HepG2 (cell line): ENCODE measurements at regions not wholly inside any gene's neighbourhood (a gene's known extent, or its start where the extent isn't known, plus 50 kb on each side); places are given as distances from the start of the nearest gene placed in this dataset.

ENCODE experiments used
- AHDC1 ChIP-seq: sonication (generic); formaldehyde crosslinking; IDR thresholded peaks from 2 replicates; pipeline ENCODE4 v1.5.1; 2020; ENCODE audit warnings: mild to moderate bottlenecking, missing genetic modification reagents, borderline replicate concordance
- ARNT ChIP-seq: fragments of 450-650 bp; IDR thresholded peaks from 2 replicates; pipeline ENCODE4 v1.6.1; 2017
- ARNTL ChIP-seq: sonication (generic); formaldehyde crosslinking; IDR thresholded peaks from 2 replicates; pipeline ENCODE4 v1.4.0; 2020; ENCODE audit warnings: mild to moderate bottlenecking, missing genetic modification reagents
- CENPT ChIP-seq: sonication (generic); formaldehyde crosslinking; IDR thresholded peaks from 2 replicates; pipeline ENCODE4 v1.8.0; 2022; ENCODE audit warnings: low read depth, mild to moderate bottlenecking, moderate library complexity, missing genetic modification reagents
- EP300 ChIP-seq, 3 experiments: sonication (generic) in 1 of 3; formaldehyde crosslinking in 1 of 3; IDR thresholded peaks; 2 replicates each; pipeline versions ENCODE4 v1.5.1 to v1.6.1; 2011 to 2020; ENCODE audit warnings: low read depth in 2 of 3, low read length in 2 of 3, borderline replicate concordance in 1 of 3, improper control_type of control experiment in 1 of 3, mild to moderate bottlenecking in 1 of 3, missing genetic modification reagents in 1 of 3, moderate library complexity in 1 of 3
- FOXA1 ChIP-seq, 2 experiments: fragments of 450-650 bp in 1 of 2; sonication (generic) in 1 of 2; formaldehyde crosslinking in 1 of 2; IDR thresholded peaks; 2 replicates each; pipeline versions ENCODE4 v1.4.0 to v1.6.1; 2016 to 2020; ENCODE audit warnings: missing genetic modification reagents in 1 of 2
- FOXP1 ChIP-seq, 2 experiments: fragments of 450-650 bp in 1 of 2; IDR thresholded peaks; 2 replicates each; pipeline ENCODE4 v1.6.1; 2017 to 2018; ENCODE audit warnings: antibody characterized with exemption in 1 of 2
- HNRNPL ChIP-seq: fragments of 200-400 bp; formaldehyde crosslinking; IDR thresholded peaks from 2 replicates; pipeline ENCODE4 v1.6.1; 2017; ENCODE audit warnings: mild to moderate bottlenecking, low read depth, low read length
- JUNB ChIP-seq: sonication (generic); formaldehyde crosslinking; IDR thresholded peaks from 2 replicates; pipeline ENCODE4 v1.8.0; 2022; ENCODE audit warnings: missing genetic modification reagents, mild to moderate bottlenecking, borderline replicate concordance
- NR2F6 ChIP-seq, 2 experiments: IDR thresholded peaks; 2 replicates each; pipeline ENCODE4 v1.6.1; 2016; ENCODE audit warnings: antibody characterized with exemption in 1 of 2, mild to moderate bottlenecking in 1 of 2
- NRL ChIP-seq: sonication (generic); formaldehyde crosslinking; IDR thresholded peaks from 2 replicates; pipeline ENCODE4 v1.5.0; 2020; ENCODE audit warnings: missing genetic modification reagents, mild to moderate bottlenecking, moderate library complexity, borderline replicate concordance
- PHF5A ChIP-seq: IDR thresholded peaks from one replicate; pipeline ENCODE4 v1.6.1; 2018; ENCODE audit warnings: low read depth, missing genetic modification reagents; ENCODE audit not compliant: unreplicated experiment
- REPIN1 ChIP-seq: sonication (generic); formaldehyde crosslinking; IDR thresholded peaks from 2 replicates; pipeline ENCODE4 v1.8.0; 2022; ENCODE audit warnings: missing genetic modification reagents, low read depth, mild to moderate bottlenecking, borderline replicate concordance
- RXRA ChIP-seq: sonication (generic); formaldehyde crosslinking; IDR thresholded peaks from 2 replicates; pipeline ENCODE4 v1.5.1; 2020; ENCODE audit warnings: missing genetic modification reagents
- SIX1 ChIP-seq: sonication (generic); formaldehyde crosslinking; IDR thresholded peaks from 2 replicates; pipeline ENCODE4 v1.4.0; 2020; ENCODE audit warnings: missing genetic modification reagents, borderline replicate concordance
- SP4 ChIP-seq: sonication (generic); formaldehyde crosslinking; IDR thresholded peaks from 2 replicates; pipeline ENCODE4 v1.8.1; 2023; ENCODE audit warnings: mild to moderate bottlenecking, missing genetic modification reagents
- ZBTB7B ChIP-seq: sonication (generic); formaldehyde crosslinking; IDR thresholded peaks from 2 replicates; pipeline ENCODE4 v1.4.0; 2020; ENCODE audit warnings: missing genetic modification reagents
- ZFX ChIP-seq: sonication (generic); formaldehyde crosslinking; IDR thresholded peaks from 2 replicates; pipeline ENCODE4 v1.4.0; 2020; ENCODE audit warnings: mild to moderate bottlenecking, low read depth, missing genetic modification reagents, moderate library complexity
- ZNF3 ChIP-seq: IDR thresholded peaks from 2 replicates; pipeline ENCODE4 v1.7.0; 2017; ENCODE audit warnings: inconsistent platforms
- ZNF317 ChIP-seq: sonication (generic); formaldehyde crosslinking; IDR thresholded peaks from 2 replicates; pipeline ENCODE4 v1.5.0; 2020; ENCODE audit warnings: mild to moderate bottlenecking, missing genetic modification reagents
- ZNF780A ChIP-seq: sonication (generic); formaldehyde crosslinking; IDR thresholded peaks from 2 replicates; pipeline ENCODE4 v1.8.0; 2022; ENCODE audit warnings: mild to moderate bottlenecking, missing genetic modification reagents, moderate library complexity
- ZNF883 ChIP-seq: sonication (generic); formaldehyde crosslinking; IDR thresholded peaks from 2 replicates; pipeline ENCODE4 v1.5.1; 2020; ENCODE audit warnings: mild to moderate bottlenecking, missing genetic modification reagents; ENCODE audit errors: not compliant biosample characterization
- ZZZ3 ChIP-seq: sonication (generic); formaldehyde crosslinking; IDR thresholded peaks from 2 replicates; pipeline ENCODE4 v1.4.0; 2020; ENCODE audit warnings: missing genetic modification reagents, mild to moderate bottlenecking, borderline replicate concordance

DNA sequence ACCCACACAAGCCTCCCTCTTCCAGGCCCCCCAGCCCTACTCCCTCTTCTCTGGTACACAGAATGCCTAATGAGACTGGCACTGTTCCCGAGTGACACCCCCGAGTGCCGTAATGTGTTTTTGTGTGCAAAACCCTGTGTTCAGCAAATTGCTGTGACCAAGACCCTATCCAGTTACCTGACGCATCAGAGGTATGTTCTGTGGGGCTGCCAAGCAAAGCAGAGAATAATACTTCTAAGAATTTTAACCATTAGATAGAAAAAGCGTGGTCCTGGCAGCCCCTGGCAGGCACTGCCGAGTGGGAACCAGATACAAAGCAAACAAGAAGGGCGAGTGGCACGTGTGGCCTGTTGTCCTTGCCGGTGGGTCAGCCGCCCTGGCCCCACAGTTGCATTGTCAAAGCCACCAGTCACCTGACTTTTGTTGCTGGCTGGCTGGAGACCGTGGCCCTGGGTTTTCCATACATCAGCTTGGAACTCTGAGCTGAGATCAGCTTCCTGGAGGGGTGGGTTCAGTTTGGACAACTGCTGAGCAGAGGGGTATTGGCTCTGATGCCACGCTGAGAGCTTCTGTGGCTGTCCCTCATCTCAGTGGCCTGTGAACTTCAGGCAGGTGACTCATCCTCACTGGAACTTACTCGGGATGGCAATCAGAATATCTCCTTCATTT, 69.1 kb upstream of the BRD7 start (continued):
- TF ChIP-seq REPIN1 (CRISPR knock-in tag) (no peak), ARNTL (CRISPR knock-in tag) (peak; percentile 71; the same call in 1 of the 2 replicates), SIX1 (CRISPR knock-in tag) (peak; percentile 31; the same call in 1 of the 2 replicates), ZFX (CRISPR knock-in tag) (peak; percentile 37; the same call in 1 of the 2 replicates), FOXA1 (IDR thresholded peaks at IDR 0.05) (no peak), FOXA1 (CRISPR knock-in tag; IDR thresholded peaks at IDR 0.05) (peak; percentile 87), NR2F6 (IDR thresholded peaks at IDR 0.05) (no peak), NR2F6 (CRISPR knock-in tag; IDR thresholded peaks at IDR 0.05) (peak; percentile 37), SP4 (CRISPR knock-in tag) (0 out of 2 replicates have a peak, but pooled peaks have one; percentile 20), ZNF317 (0 out of 2 replicates have a peak, but pooled peaks have one; percentile 29), JUNB (CRISPR knock-in tag) (0 out of 2 replicates have a peak, but pooled peaks have one; percentile 48), AHDC1 (CRISPR knock-in tag) (0 out of 2 replicates have a peak, but pooled peaks have one; percentile 39), PHF5A (CRISPR knock-in tag) (no peak), HNRNPL (peak; percentile 67; the same call in 1 of the 2 replicates), RXRA (CRISPR knock-in tag) (0 out of 2 replicates have a peak, but pooled peaks have one; percentile 55), NRL (CRISPR knock-in tag) (peak; percentile 17; the same call in 1 of the 2 replicates), ZBTB7B (CRISPR knock-in tag) (0 out of 2 replicates have a peak, but pooled peaks have one; percentile 45), ARNT (no peak), FOXP1 (IDR thresholded peaks at IDR 0.05) (no peak), FOXP1 (CRISPR knock-in tag; IDR thresholded peaks at IDR 0.05) (0 out of 2 replicates have a peak, but pooled peaks have one; percentile 26), CENPT (CRISPR knock-in tag) (0 out of 2 replicates have a peak, but pooled peaks have one; percentile 43), ZZZ3 (CRISPR knock-in tag) (no peak), EP300 (IDR thresholded peaks at IDR 0.05; ENCODE audit: low read depth in 2 of 2, low read length in 2 of 2) (peak in 1 of 2 experiments; percentile 63; a peak in 1 of 4 replicates), EP300 (CRISPR knock-in tag; IDR thresholded peaks at IDR 0.05; ENCODE audit: borderline replicate concordance) (no peak), ZNF883 (no peak), ZNF780A (CRISPR knock-in tag) (no peak), ZNF3 (CRISPR knock-in tag) (no peak)
